Loucy (cell line): ENCODE measurements at regions not wholly inside any gene's neighbourhood (a gene's known extent, or its start where the extent isn't known, plus 50 kb on each side); places are given as distances from the start of the nearest gene placed in this dataset.

Experiments
- CTCF ChIP-seq: fragments of 200-600 bp; sonication (generic); conservative IDR thresholded peaks from 2 replicates; pipeline ENCODE4 v1.5.1; 2014; ENCODE audit warnings: mild to moderate bottlenecking, antibody characterized with exemption, low read length
- EZH2phosphoT487 ChIP-seq: fragments of 200-600 bp; IDR thresholded peaks from 2 replicates; pipeline ENCODE4 v1.6.1; 2018; ENCODE audit warnings: antibody characterized with exemption, mild to moderate bottlenecking, moderate library complexity, borderline replicate concordance

GRCh38 chr4:72987741-72988729, 81.5 kb downstream of the COX18 start:
- TF ChIP-seq CTCF (no peak), EZH2phosphoT487 (no peak)
